ENCODE measurements at regions not wholly inside any gene's neighbourhood (a gene's known extent, or its start where the extent isn't known, plus 50 kb on each side); places are given as distances from the start of the nearest gene placed in this dataset.

- Histone ChIP-seq H3K36me3 (ENCODE audit: control insufficient read depth in 1 of 2, insufficient read depth in 2 of 2, low read length in 2 of 2) (no peaks in the 10 kb centered on the region), H2AK5ac (ENCODE audit: low read length) (no peak overlapping the region), H2AFZ (ENCODE audit: insufficient read depth, low read length, poor library complexity) (no peak overlapping the region), H3K14ac (ENCODE audit: low read length) (no peak overlapping the region), H2BK12ac (ENCODE audit: low read length) (no peak overlapping the region), H3K23ac (ENCODE audit: low read length) (no peak overlapping the region), H3K4ac (ENCODE audit: low read depth, low read length) (no peak overlapping the region), H4K8ac (ENCODE audit: low read depth, low read length) (no peak overlapping the region), H2BK120ac (ENCODE audit: insufficient read depth, low read length, poor library complexity) (no peak overlapping the region), H2BK5ac (ENCODE audit: low read depth, low read length, poor library complexity) (no peak overlapping the region), H4K91ac (ENCODE audit: low read depth, low read length) (no peak overlapping the region), H3K79me1 (ENCODE audit: low read length) (no peaks in the 10 kb centered on the region), H4K12ac (ENCODE audit: low read depth, low read length) (no peak overlapping the region), H3K9me3 (ENCODE audit: insufficient read depth, low read depth, low read length) (no peaks in the 10 kb centered on the region), H3K4me3 (ENCODE audit: low read depth, low read length) (no peak overlapping the region), H3K79me2 (ENCODE audit: control insufficient read depth, insufficient read depth, low read length, poor library complexity) (no peaks in the 10 kb centered on the region), H3K4me1 (ENCODE audit: control insufficient read depth in 1 of 2, insufficient read depth in 2 of 2, low read length in 2 of 2) (no peaks in the 10 kb centered on the region), H3K4me2 (ENCODE audit: low read length) (no peak overlapping the region), H3K27me3 (ENCODE audit: insufficient read depth, low read length) (no peaks in the 10 kb centered on the region), H3K27ac (ENCODE audit: low read depth, low read length) (no peak overlapping the region), H3K18ac (ENCODE audit: low read length) (no peak overlapping the region), H3K9ac (ENCODE audit: low read length) (no peak overlapping the region)
- no CpG with 5 or more reads among the region's 1 CpG for WGBS (ENCODE audit: extremely low coverage, insufficient coverage, insufficient read length)
- no peak for DNase-seq
These were observed 159.1 kb downstream of the TFAP2B start for GRCh38 chr6:50977796-50978195.

DNA sequence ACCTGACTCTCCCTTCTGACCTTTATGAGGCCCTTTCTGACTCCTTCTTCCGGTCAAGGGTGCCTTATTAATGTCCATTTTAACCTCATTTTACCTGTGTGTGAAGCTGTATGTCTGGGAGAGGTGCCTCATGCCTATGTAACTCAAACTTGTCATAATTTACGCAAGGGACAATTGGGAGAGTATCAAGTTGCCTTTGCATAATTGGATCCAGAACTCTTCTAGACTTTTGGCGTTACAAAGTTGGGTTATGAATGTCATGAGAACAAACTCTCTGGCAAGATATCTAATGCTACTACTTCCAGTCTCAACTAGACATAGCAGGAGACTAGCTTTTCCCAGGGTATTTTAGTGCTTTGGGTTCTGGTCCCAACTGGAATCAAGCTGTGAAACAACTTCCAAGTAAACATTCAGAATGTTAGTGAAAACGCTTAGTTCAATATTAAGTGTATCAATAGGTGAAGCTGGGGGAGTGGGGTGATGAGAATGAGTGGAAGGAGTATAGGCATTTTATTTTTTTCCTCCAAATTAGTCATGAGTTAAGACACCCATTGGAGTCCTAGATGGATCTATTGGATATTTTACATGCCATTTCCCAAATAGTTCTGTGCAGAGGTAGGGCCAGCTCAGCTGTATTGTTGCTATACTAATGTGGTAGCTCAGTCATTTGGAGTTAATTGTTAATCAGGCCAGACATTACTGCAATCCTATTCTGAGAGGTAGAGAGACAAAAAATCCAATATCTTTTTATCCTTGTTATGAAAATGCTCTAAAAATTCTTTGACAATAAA, 159.9 kb downstream of the TFAP2B start:
- H3K36me3 ChIP-seq (ENCODE audit: control insufficient read depth in 1 of 2, insufficient read depth in 2 of 2, low read length in 2 of 2), result no peaks in the 10 kb centered on the region
- no peak overlapping the region for H3K9ac ChIP-seq (ENCODE audit: low read length)
- H2BK12ac ChIP-seq (ENCODE audit: low read length), result no peak overlapping the region
- no peak overlapping the region for H3K18ac ChIP-seq (ENCODE audit: low read length)
- H3K23ac ChIP-seq (ENCODE audit: low read length), result no peak overlapping the region
- no peak overlapping the region for H3K14ac ChIP-seq (ENCODE audit: low read length)
- H3K27me3 ChIP-seq (ENCODE audit: insufficient read depth, low read length), result no peaks in the 10 kb centered on the region
- H3K4me3 ChIP-seq (ENCODE audit: low read depth, low read length), result no peak overlapping the region
- H2AK5ac ChIP-seq (ENCODE audit: low read length), result no peak overlapping the region
- no peak for DNase-seq
- H4K91ac ChIP-seq (ENCODE audit: low read depth, low read length), result no peak overlapping the region
- no peak overlapping the region for H4K12ac ChIP-seq (ENCODE audit: low read depth, low read length)
- no peaks in the 10 kb centered on the region for H3K9me3 ChIP-seq (ENCODE audit: insufficient read depth, low read depth, low read length)
- no peaks in the 10 kb centered on the region for H3K79me2 ChIP-seq (ENCODE audit: control insufficient read depth, insufficient read depth, low read length, poor library complexity)
- no peak overlapping the region for H2BK120ac ChIP-seq (ENCODE audit: insufficient read depth, low read length, poor library complexity)
- no peak overlapping the region for H2BK5ac ChIP-seq (ENCODE audit: low read depth, low read length, poor library complexity)
- H3K79me1 ChIP-seq (ENCODE audit: low read length), result no peaks in the 10 kb centered on the region
- H3K4me2 ChIP-seq (ENCODE audit: low read length), result no peak overlapping the region
- no CpG with 5 or more reads among the region's 4 CpGs for WGBS (ENCODE audit: extremely low coverage, insufficient coverage, insufficient read length)
- H3K4ac ChIP-seq (ENCODE audit: low read depth, low read length), result no peak overlapping the region
- H3K4me1 ChIP-seq (ENCODE audit: control insufficient read depth in 1 of 2, insufficient read depth in 2 of 2, low read length in 2 of 2), result no peaks in the 10 kb centered on the region
- no peak overlapping the region for H3K27ac ChIP-seq (ENCODE audit: low read depth, low read length)
- H4K8ac ChIP-seq (ENCODE audit: low read depth, low read length), result no peak overlapping the region
- H2AFZ ChIP-seq (ENCODE audit: insufficient read depth, low read length, poor library complexity), result no peak overlapping the region

DNA sequence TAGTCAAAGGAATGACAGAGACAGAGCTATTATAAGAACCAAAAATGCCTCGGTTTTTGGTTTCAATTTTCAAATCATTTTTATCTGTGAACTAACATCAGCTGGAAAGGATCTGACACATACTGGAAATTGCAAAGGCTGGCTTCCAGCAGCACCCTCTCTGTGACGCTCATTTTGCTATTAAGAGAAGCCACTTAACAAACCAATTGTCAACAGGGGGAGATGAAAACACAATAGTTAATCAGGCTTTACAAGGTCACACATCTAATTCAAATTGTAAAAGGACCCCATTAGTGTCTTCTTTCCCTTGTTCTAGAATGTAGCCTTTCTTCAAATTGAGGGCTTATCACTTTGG, 160.5 kb downstream of the TFAP2B start:
- Histone ChIP-seq H3K14ac (ENCODE audit: low read length) (no peak overlapping the region), H3K27ac (ENCODE audit: low read depth, low read length) (no peak overlapping the region), H3K4me2 (ENCODE audit: low read length) (no peak overlapping the region), H3K27me3 (ENCODE audit: insufficient read depth, low read length) (no peaks in the 10 kb centered on the region), H3K18ac (ENCODE audit: low read length) (no peak overlapping the region), H3K4ac (ENCODE audit: low read depth, low read length) (no peak overlapping the region), H3K9me3 (ENCODE audit: insufficient read depth, low read depth, low read length) (peaks cover 1% of the 10 kb centered on the region), H2BK5ac (ENCODE audit: low read depth, low read length, poor library complexity) (no peak overlapping the region), H4K8ac (ENCODE audit: low read depth, low read length) (no peak overlapping the region), H4K12ac (ENCODE audit: low read depth, low read length) (no peak overlapping the region), H3K23ac (ENCODE audit: low read length) (no peak overlapping the region), H3K4me1 (ENCODE audit: control insufficient read depth in 1 of 2, insufficient read depth in 2 of 2, low read length in 2 of 2) (no peaks in the 10 kb centered on the region), H4K91ac (ENCODE audit: low read depth, low read length) (no peak overlapping the region), H3K79me2 (ENCODE audit: control insufficient read depth, insufficient read depth, low read length, poor library complexity) (no peaks in the 10 kb centered on the region), H3K79me1 (ENCODE audit: low read length) (no peaks in the 10 kb centered on the region), H2AK5ac (ENCODE audit: low read length) (no peak overlapping the region), H3K36me3 (ENCODE audit: control insufficient read depth in 1 of 2, insufficient read depth in 2 of 2, low read length in 2 of 2) (no peaks in the 10 kb centered on the region), H3K9ac (ENCODE audit: low read length) (no peak overlapping the region), H3K4me3 (ENCODE audit: low read depth, low read length) (no peak overlapping the region), H2AFZ (ENCODE audit: insufficient read depth, low read length, poor library complexity) (no peak overlapping the region), H2BK120ac (ENCODE audit: insufficient read depth, low read length, poor library complexity) (no peak overlapping the region), H2BK12ac (ENCODE audit: low read length) (no peak overlapping the region)
- WGBS (ENCODE audit: extremely low coverage, insufficient coverage, insufficient read length), result no CpG with 5 or more reads among the region's 2 CpGs
- no peak for DNase-seq

GRCh38 chr6:50984135-50984534, 165.5 kb downstream of the TFAP2B start:
- WGBS (ENCODE audit: extremely low coverage, insufficient coverage, insufficient read length), result no CpG with 5 or more reads among the region's 3 CpGs
- no peak overlapping the region for H4K8ac ChIP-seq (ENCODE audit: low read depth, low read length)

More at GRCh38 chr6:50984135-50984534, 165.5 kb downstream of the TFAP2B start:
- no peak overlapping the region for H3K4me3 ChIP-seq (ENCODE audit: low read depth, low read length)
- no peak overlapping the region for H3K27ac ChIP-seq (ENCODE audit: low read depth, low read length)
- H3K14ac ChIP-seq (ENCODE audit: low read length), result no peak overlapping the region
- H4K91ac ChIP-seq (ENCODE audit: low read depth, low read length), result no peak overlapping the region
- no peaks in the 10 kb centered on the region for H3K27me3 ChIP-seq (ENCODE audit: insufficient read depth, low read length)
- H3K79me2 ChIP-seq (ENCODE audit: control insufficient read depth, insufficient read depth, low read length, poor library complexity), result no peaks in the 10 kb centered on the region
- H4K12ac ChIP-seq (ENCODE audit: low read depth, low read length), result no peak overlapping the region
- H2BK120ac ChIP-seq (ENCODE audit: insufficient read depth, low read length, poor library complexity), result no peak overlapping the region
- H3K9me3 ChIP-seq (ENCODE audit: insufficient read depth, low read depth, low read length), result peaks cover 2% of the 10 kb centered on the region
- H2BK5ac ChIP-seq (ENCODE audit: low read depth, low read length, poor library complexity), result no peak overlapping the region
- H3K4me1 ChIP-seq (ENCODE audit: control insufficient read depth in 1 of 2, insufficient read depth in 2 of 2, low read length in 2 of 2), result no peaks in the 10 kb centered on the region
- H2AK5ac ChIP-seq (ENCODE audit: low read length), result no peak overlapping the region
- H3K4me2 ChIP-seq (ENCODE audit: low read length), result no peak overlapping the region
- H3K9ac ChIP-seq (ENCODE audit: low read length), result no peak overlapping the region
- H3K18ac ChIP-seq (ENCODE audit: low read length), result no peak overlapping the region
- H3K4ac ChIP-seq (ENCODE audit: low read depth, low read length), result no peak overlapping the region
- no peak overlapping the region for H2BK12ac ChIP-seq (ENCODE audit: low read length)
- no peak overlapping the region for H3K23ac ChIP-seq (ENCODE audit: low read length)
- DNase-seq, result no peak
- no peaks in the 10 kb centered on the region for H3K79me1 ChIP-seq (ENCODE audit: low read length)
- H2AFZ ChIP-seq (ENCODE audit: insufficient read depth, low read length, poor library complexity), result no peak overlapping the region
- H3K36me3 ChIP-seq (ENCODE audit: control insufficient read depth in 1 of 2, insufficient read depth in 2 of 2, low read length in 2 of 2), result no peaks in the 10 kb centered on the region

All from trophoblast cell (in vitro differentiated cells and primary cell).